Aorta (tissue), 5 donors: ENCODE measurements at regions not wholly inside any gene's neighbourhood (a gene's known extent, or its start where the extent isn't known, plus 50 kb on each side); places are given as distances from the start of the nearest gene placed in this dataset.

ENCODE experiments used
- ATAC-seq: fragments of 200-7000 bp; cut with Tn5 transposase; one replicate; pipeline ENCODE4 v1.9.1; 2022; ENCODE audit warnings: moderate library complexity; ENCODE audit not compliant: low FRiP score
- DNase-seq, 2 donors: peaks; one replicate each; pipeline ENCODE4 v3.0.0-alpha.2; 2020
- H3K27ac ChIP-seq, 2 donors: one replicate each; pipeline ENCODE4 v1.5.1; 2013; ENCODE audit warnings: low read length in 2 of 2, mild to moderate bottlenecking in 2 of 2, moderate library complexity in 2 of 2, control low read depth in 1 of 2, inconsistent platforms in 1 of 2, low read depth in 1 of 2
- H3K27me3 ChIP-seq, 2 donors: one replicate each; pipeline ENCODE4 v1.6.1; 2013; ENCODE audit warnings: control low read depth in 1 of 2, low read length in 1 of 2, mild to moderate bottlenecking in 1 of 2, moderate library complexity in 1 of 2; ENCODE audit not compliant: insufficient read depth in 2 of 2, control insufficient read depth in 1 of 2
- H3K36me3 ChIP-seq, 2 donors: one replicate each; pipeline ENCODE4 v1.6.1; 2013; ENCODE audit warnings: control low read depth in 1 of 2, low read length in 1 of 2, mild to moderate bottlenecking in 1 of 2; ENCODE audit not compliant: insufficient read depth in 2 of 2, control insufficient read depth in 1 of 2
- H3K4me1 ChIP-seq, 2 donors: one replicate each; pipeline ENCODE4 v1.6.1; 2013; ENCODE audit warnings: low read length in 2 of 2, control low read depth in 1 of 2, mild to moderate bottlenecking in 1 of 2, moderate library complexity in 1 of 2; ENCODE audit not compliant: insufficient read depth in 2 of 2, control insufficient read depth in 1 of 2
- H3K4me3 ChIP-seq, 2 donors: one replicate each; pipeline ENCODE4 v1.5.1; 2013; ENCODE audit warnings: low read length in 2 of 2, control low read depth in 1 of 2, mild to moderate bottlenecking in 1 of 2
- H3K9me3 ChIP-seq: one replicate; pipeline ENCODE4 v1.6.1; 2013; ENCODE audit warnings: mild to moderate bottlenecking, low read length; ENCODE audit not compliant: control insufficient read depth
- WGBS, 2 donors: extraction: QIAGEN DNeasy Blood & Tissue Kit; methylation state at CpG; one replicate each; pipeline ENCODE4 v1.1.7; 2013; 5-methylcytosine and 5-hydroxymethylcytosine counted together
- intact Hi-C, 2 donors: fragments of 100-400 bp; cut with DNase I; formaldehyde crosslinking; loops; one replicate each; pipeline versions ENCODE4 v1.14.2 to v1.15.0; 2022
- donor health status: healthy with polysubstance abuse.
- donor health status: Bipolar disorder and iron deficiency.
- donor health status: DM: no; HTN: no; CAD: no.
- donor health status: DM: no; HTN: no; CAD: no.
- donor health status: DM: yes; HTN: yes; CAD: no.

DNA sequence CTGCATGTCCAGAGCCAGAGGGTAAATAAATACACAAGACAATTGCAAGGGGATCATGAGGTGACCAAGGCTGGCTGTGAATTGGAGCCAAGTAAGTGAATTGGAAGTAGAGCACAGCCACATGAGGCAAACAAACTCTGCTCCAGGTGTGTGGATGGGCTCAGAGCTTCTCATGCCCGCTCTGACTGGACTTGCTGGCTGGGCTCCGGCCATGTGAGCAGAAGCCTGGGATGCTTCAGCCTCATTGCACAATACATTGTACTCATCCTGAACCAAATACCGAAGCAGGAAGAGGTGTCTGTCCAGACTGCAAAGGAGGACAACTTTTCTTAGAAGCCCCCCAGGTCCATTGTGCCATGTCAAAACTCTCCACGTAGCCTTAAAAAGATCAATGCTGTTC, 193.0 kb downstream of the TTC8 start:
- Histone ChIP-seq H3K27me3 (no peaks in the 10 kb centered on the region), H3K4me3 (no peak overlapping the region), H3K36me3 (no peaks in the 10 kb centered on the region), H3K9me3 (no peaks in the 10 kb centered on the region), H3K4me1 (no peaks in the 10 kb centered on the region), H3K27ac (no peak overlapping the region)
- WGBS, 2 donors, result 92 to 94% methylated on average over 4 of the region's 4 CpGs
- intact Hi-C loops, result no loop called here
- ATAC-seq, result no peak
- DNase-seq, result no peak

GRCh38 chr14:89022274-89022673, 197.8 kb downstream of the TTC8 start:
- Histone ChIP-seq H3K4me1 (no peaks in the 10 kb centered on the region), H3K36me3 (no peaks in the 10 kb centered on the region), H3K9me3 (no peaks in the 10 kb centered on the region), H3K4me3 (no peak overlapping the region), H3K27me3 (no peaks in the 10 kb centered on the region), H3K27ac (no peak overlapping the region)
- no peak for DNase-seq
- WGBS, 2 donors, result 81 to 94% methylated on average over 4 of the region's 4 CpGs
- ATAC-seq, result no peak
- intact Hi-C loops, result no loop called here

DNA sequence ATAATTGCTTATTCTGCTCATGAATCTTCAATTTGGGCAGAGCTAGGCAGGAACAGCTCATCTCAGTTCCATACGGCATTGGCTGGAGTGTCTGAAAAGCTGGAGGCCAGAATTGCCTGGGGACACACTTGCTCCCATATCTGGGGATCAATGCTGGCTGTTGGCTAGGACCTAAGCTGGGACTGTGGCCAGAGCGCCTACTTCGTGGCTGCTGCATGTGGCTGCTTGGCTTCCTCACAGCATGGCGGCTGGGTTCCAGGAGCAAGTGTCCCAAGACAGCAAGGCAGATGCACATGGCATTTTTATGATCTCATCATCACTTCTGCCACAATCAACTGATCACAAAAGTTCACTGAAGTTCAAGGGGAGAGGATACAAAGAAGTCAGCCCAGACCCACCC, 200.2 kb downstream of the TTC8 start:
- no peaks in the 10 kb centered on the region for H3K36me3 ChIP-seq
- peaks cover 2% of the 10 kb centered on the region for H3K9me3 ChIP-seq
- ATAC-seq (no peak), DNase-seq (no peak)
- no peaks in the 10 kb centered on the region for H3K4me1 ChIP-seq
- intact Hi-C loops, result loop anchor here (5.0 kb wide), 2 partner anchors 213 to 888 kb away; no protein-coding TSS in a partner anchor
- no peak overlapping the region for H3K4me3 ChIP-seq
- H3K27me3 ChIP-seq, result no peaks in the 10 kb centered on the region
- 84% methylated on average over 4 of the region's 4 CpGs for WGBS, 2 donors
- H3K27ac ChIP-seq, result no peak overlapping the region

DNA sequence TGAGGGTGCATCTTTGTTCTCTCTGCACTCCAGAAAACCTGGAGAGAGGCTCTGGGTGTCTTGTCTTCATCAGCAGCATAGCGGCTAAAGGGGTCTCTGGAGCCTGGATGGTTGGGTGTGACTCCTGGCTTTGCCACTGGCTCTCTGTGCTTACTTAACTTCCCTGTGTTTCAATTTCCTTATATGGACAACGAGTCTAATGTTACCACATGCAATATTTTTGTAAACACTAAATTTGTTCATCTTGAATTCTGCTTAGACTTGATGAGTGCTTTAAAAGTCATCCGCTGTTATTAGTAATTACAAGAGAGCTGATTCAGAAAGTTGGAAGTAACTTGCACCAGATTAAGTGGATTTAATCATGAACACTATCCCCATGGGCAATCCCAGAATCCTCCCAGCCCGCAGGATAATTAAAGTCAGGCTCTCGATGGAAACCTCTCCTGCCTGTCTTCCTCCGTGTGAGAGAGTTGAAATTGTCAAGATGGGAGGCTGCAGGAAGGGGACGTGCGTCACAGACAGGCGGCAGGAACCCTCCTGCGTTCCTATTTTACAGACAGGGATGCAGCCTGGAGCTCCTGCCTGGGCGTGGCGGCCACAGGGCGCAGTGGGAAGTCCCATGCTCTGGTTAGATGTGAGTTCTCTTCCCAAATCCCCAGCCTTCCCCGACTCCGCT, 201.2 kb downstream of the TTC8 start:
- H3K27ac ChIP-seq, result no peak overlapping the region
- no peaks in the 10 kb centered on the region for H3K36me3 ChIP-seq
- no peaks in the 10 kb centered on the region for H3K27me3 ChIP-seq
- DNase-seq (no peak), ATAC-seq (no peak)
- no peak overlapping the region for H3K4me3 ChIP-seq
- H3K4me1 ChIP-seq, result no peaks in the 10 kb centered on the region
- 64 to 70% methylated on average over 15 of the region's 15 CpGs for WGBS, 2 donors
- H3K9me3 ChIP-seq, result peaks cover 2% of the 10 kb centered on the region
- intact Hi-C loops, result loop anchor here (5.0 kb wide), 2 partner anchors 212 to 887 kb away; no protein-coding TSS in a partner anchor

DNA sequence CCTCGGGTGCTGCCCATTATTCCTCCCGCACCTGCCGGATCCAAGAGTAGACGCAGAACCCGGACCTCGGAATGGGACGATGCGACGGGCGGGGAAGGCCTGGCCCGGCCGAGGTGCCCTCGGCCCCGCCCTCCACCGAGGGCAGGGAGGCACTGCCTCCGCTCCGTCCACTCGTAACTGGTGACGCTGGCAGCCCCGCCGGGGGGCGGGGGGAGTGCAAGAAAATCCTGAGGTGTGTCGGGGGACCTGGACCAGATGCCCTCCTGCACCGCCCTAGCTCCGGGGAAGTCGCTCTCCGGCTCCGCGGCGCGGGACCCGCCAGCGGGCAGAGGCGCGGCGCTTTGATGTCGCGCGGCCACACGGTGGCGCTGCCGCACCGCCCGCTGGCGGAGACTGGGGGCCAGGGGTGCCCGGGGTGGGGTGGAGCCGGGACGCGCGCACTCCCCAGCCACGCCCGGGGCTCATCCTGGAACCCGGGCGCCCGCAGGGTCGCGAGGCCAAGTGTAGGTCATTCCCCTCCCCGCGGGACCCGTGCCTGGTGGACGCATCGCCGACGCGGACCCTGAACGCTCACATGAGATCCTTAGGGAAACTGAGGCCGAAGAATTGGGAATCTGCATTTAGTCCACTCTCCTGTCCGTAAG, 202.8 kb downstream of the TTC8 start:
- Histone ChIP-seq H3K4me3 (peak overlapping the region; percentile 33 to 35), H3K4me1 (no peaks in the 10 kb centered on the region), H3K36me3 (no peaks in the 10 kb centered on the region), H3K9me3 (peaks cover 2% of the 10 kb centered on the region), H3K27ac (no peak overlapping the region), H3K27me3 (no peaks in the 10 kb centered on the region)
- 1% methylated on average over 60 to 68 of the region's 68 CpGs for WGBS, 2 donors
- intact Hi-C loops, result loop anchor here (1.0 to 5.0 kb wide), 3 partner anchors 210 to 888 kb away; no protein-coding TSS in a partner anchor
- DNase-seq (peak; percentile 61 to 88), ATAC-seq (peak; percentile 91)

DNA sequence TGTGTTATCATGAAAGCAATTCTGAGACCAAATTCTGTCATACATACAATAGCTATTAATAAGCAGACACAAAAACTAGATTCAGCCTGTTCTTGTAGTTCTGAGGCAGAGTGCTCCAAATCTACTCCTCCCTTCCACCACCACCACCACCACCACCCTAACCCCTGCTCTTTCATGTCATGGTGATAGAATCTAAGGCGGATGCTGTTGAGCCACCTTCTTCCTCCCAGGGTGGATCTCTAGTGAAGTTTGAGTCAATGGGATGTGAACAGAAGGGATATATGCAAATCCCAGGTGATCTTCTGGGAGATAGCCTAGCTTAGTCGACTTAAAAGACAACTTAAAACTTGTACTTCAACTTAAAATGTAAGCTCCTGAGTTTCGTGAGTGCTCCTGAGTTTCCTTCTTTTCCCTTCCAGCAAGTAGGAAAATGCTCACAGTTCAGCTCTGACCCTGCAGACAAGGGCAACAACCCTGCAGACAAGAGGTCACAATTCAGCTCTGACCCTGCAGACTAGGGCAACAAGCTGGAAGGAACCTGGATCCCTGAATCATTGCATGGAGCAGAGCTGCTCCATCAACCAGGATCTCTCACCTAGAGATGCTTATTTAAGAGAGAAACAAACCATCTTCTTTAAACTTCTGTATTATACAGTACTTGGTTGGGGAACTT, 204.1 kb downstream of the TTC8 start:
- 94 to 97% methylated on average over 3 of the region's 3 CpGs for WGBS, 2 donors
- no peak for DNase-seq
- ATAC-seq, result no peak
- no peak overlapping the region for H3K27ac ChIP-seq
- H3K4me1 ChIP-seq, result no peaks in the 10 kb centered on the region
- no peaks in the 10 kb centered on the region for H3K27me3 ChIP-seq
- intact Hi-C loops, result loop anchor here (5.0 kb wide), 2 partner anchors 209 to 884 kb away; no protein-coding TSS in a partner anchor
- no peaks in the 10 kb centered on the region for H3K36me3 ChIP-seq
- no peak overlapping the region for H3K4me3 ChIP-seq
- H3K9me3 ChIP-seq, result peaks cover 2% of the 10 kb centered on the region

- Histone ChIP-seq H3K27me3 (no peaks in the 10 kb centered on the region), H3K4me3 (no peak overlapping the region), H3K4me1 (no peaks in the 10 kb centered on the region), H3K36me3 (no peaks in the 10 kb centered on the region), H3K9me3 (peaks cover 2% of the 10 kb centered on the region), H3K27ac (no peak overlapping the region)
- intact Hi-C loops, result loop anchor here (5.0 to 10.0 kb wide), 4 partner anchors 207 to 882 kb away; partner anchors contain the start of gene FOXN3 (in 1 of the 2)
- no peak for DNase-seq
- WGBS, 2 donors, result 83 to 85% methylated on average over 9 of the region's 9 CpGs
- ATAC-seq, result no peak
These were observed 205.7 kb downstream of the TTC8 start for GRCh38 chr14:89029961-89030694.

GRCh38 chr14:89030921-89031320, 206.5 kb downstream of the TTC8 start:
- H3K4me1 ChIP-seq, result no peaks in the 10 kb centered on the region
- no peak overlapping the region for H3K27ac ChIP-seq
- intact Hi-C loops, result loop anchor here (5.0 to 10.0 kb wide), 2 partner anchors 384 to 821 kb away; partner anchors contain the start of gene FOXN3 (in 1 of the 2)
- no peaks in the 10 kb centered on the region for H3K27me3 ChIP-seq
- no peaks in the 10 kb centered on the region for H3K36me3 ChIP-seq
- ATAC-seq (no peak), DNase-seq (no peak)
- H3K9me3 ChIP-seq, result peaks cover 2% of the 10 kb centered on the region
- no peak overlapping the region for H3K4me3 ChIP-seq
- 95 to 97% methylated on average over 3 of the region's 3 CpGs for WGBS, 2 donors
